Mesothelial cell of epicardium (in vitro differentiated cells): ENCODE measurements at regions not wholly inside any gene's neighbourhood (a gene's known extent, or its start where the extent isn't known, plus 50 kb on each side); places are given as distances from the start of the nearest gene placed in this dataset.

Experiments used
- DNase-seq, 2 experiments: peaks; one replicate each; pipeline ENCODE4 v3.0.0; 2021; ENCODE audit warnings: low spot score in 2 of 2; ENCODE audit not compliant: unreplicated experiment in 2 of 2
- H3K27ac Mint-ChIP-seq: 2 replicates; pipeline ENCODE4 v1.8.0; 2021; ENCODE audit warnings: mixed read lengths
- H3K27me3 Mint-ChIP-seq: 2 replicates; pipeline ENCODE4 v1.8.0; 2021; ENCODE audit warnings: low read depth, mixed read lengths
- H3K36me3 Mint-ChIP-seq: 2 replicates; pipeline ENCODE4 v1.8.0; 2021; ENCODE audit warnings: mixed read lengths
- H3K4me1 Mint-ChIP-seq: 2 replicates; pipeline ENCODE4 v1.8.0; 2021; ENCODE audit warnings: mixed read lengths
- H3K4me3 Mint-ChIP-seq: 2 replicates; pipeline ENCODE4 v1.8.0; 2021; ENCODE audit warnings: mild to moderate bottlenecking, moderate library complexity, mixed read lengths
- H3K9me3 Mint-ChIP-seq: 2 replicates; pipeline ENCODE4 v1.8.0; 2021; ENCODE audit warnings: mixed read lengths
- TF ChIP-seq, protein P1 (sequence below): fragments of 200-600 bp; sonication (generic); IDR thresholded peaks from one replicate; pipeline ENCODE4 v1.5.0; 2021; ENCODE audit warnings: antibody characterized with exemption; ENCODE audit not compliant: unreplicated experiment

DNA sequence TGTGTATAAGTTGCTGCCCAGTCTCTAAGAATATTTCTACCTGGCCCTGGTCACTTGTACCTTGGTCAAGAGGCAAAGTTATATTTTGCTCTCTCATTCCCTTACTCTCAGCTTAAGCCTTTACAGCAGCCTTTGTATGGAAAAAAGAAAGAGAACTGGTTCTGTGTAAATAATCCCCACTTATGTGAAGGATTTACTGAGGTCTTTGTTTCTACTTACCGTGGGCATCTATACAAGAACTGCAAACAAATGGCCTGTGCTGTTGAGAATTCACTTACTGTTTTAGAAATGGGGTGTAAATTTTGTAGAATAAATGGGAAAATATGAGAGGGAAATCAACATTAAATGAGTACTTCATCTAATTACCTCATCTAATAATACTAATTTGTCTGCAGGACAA is 267.4 kb downstream of the PCDH20 start:
- Mint-ChIP-seq H3K4me3 (no peak overlapping the region), H3K27ac (no peak overlapping the region), H3K4me1 (peaks cover 10% of the 10 kb centered on the region), H3K27me3 (no peaks in the 10 kb centered on the region), H3K36me3 (no peaks in the 10 kb centered on the region), H3K9me3 (peaks cover 3% of the 10 kb centered on the region)
- TF ChIP-seq, protein P1, sequence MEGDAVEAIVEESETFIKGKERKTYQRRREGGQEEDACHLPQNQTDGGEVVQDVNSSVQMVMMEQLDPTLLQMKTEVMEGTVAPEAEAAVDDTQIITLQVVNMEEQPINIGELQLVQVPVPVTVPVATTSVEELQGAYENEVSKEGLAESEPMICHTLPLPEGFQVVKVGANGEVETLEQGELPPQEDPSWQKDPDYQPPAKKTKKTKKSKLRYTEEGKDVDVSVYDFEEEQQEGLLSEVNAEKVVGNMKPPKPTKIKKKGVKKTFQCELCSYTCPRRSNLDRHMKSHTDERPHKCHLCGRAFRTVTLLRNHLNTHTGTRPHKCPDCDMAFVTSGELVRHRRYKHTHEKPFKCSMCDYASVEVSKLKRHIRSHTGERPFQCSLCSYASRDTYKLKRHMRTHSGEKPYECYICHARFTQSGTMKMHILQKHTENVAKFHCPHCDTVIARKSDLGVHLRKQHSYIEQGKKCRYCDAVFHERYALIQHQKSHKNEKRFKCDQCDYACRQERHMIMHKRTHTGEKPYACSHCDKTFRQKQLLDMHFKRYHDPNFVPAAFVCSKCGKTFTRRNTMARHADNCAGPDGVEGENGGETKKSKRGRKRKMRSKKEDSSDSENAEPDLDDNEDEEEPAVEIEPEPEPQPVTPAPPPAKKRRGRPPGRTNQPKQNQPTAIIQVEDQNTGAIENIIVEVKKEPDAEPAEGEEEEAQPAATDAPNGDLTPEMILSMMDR, result no peak
- no peak for DNase-seq

DNA sequence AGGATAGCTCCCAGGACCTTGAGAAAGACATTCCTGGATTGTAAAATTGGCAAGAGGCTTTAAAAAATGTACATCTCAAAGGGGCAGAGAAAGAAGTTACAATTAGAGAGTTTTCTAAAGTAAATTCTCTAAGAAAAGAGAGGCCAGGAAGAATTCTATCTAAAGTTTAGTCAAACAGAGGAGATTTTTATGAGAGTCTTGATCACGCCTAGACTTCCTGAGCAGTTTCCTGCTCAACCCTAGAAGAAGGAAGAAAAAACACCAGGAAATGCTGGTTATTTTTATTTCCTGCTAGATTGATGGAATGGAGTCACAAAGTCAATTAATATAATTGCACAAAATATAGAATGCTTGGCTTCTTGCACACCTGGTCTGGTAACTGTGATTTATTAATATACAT is 269.1 kb downstream of the PCDH20 start:
- no peak overlapping the region for H3K27ac Mint-ChIP-seq
- TF ChIP-seq, protein P1, result no peak
- H3K36me3 Mint-ChIP-seq, result no peaks in the 10 kb centered on the region
- DNase-seq, result no peak
- H3K9me3 Mint-ChIP-seq, result no peaks in the 10 kb centered on the region
- no peaks in the 10 kb centered on the region for H3K27me3 Mint-ChIP-seq
- peaks cover 10% of the 10 kb centered on the region for H3K4me1 Mint-ChIP-seq
- H3K4me3 Mint-ChIP-seq, result no peak overlapping the region

DNA sequence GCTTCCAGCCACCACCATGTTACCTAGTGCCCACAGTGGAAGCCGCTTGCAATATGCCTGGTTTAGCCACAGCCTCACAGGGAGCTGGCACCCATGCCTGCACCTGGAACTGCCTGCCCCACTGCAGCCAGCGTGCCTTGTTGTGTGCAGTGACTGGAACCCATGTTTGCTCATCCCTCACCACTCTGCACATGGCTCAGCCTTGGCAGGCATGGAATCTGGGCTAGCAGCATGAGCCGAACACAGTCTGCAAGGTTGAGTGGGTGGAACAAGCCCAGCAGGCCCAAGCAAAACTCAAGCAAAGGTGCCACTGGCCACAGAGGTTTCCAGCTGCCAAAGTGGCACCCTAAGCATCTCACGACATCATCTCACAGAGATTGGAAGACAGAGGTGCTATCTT is 269.5 kb downstream of the PCDH20 start:
- no peaks in the 10 kb centered on the region for H3K9me3 Mint-ChIP-seq
- H3K27me3 Mint-ChIP-seq, result no peaks in the 10 kb centered on the region
- no peak overlapping the region for H3K27ac Mint-ChIP-seq
- H3K4me1 Mint-ChIP-seq, result peaks cover 10% of the 10 kb centered on the region
- no peak overlapping the region for H3K4me3 Mint-ChIP-seq
- H3K36me3 Mint-ChIP-seq, result no peaks in the 10 kb centered on the region
- no peak for DNase-seq
- TF ChIP-seq, protein P1, result no peak

DNA sequence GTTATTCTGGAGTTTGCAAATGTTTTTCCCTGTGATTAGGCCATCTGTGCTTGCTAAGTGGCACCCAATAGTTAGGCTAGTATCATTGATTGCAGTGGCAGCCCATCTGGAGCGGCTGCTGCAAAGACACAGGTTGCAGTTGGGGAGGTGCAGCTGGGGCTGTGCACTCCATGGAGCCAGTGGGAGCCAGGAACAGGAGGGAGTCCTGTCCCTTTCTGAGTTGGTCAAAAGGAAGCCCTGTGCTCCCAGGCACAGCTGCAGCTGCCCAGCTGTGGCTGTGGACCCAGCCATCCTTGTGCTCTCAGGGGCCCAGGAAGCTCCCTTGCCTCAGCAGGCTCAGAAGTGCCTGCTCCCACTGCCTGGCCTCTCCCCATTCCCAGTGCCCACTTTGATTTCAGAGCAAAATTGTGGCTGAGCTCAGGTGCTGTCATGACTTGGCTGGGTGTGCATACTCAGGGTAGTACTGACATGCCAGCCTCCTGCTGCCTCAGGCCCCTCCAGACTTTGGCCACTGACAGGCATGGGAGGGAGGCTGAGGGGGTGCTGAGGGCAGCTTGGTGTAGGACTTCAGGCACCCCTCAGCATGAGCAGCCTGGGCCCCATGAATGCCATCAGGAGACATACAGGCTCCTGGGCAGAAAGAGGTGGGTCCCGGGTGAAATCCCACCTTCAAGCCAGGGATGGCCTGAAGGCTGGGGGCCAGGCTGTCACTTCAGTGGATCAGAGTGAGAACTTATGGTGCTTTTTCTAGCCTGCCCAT is 270.6 kb downstream of the PCDH20 start:
- DNase-seq, result no peak
- H3K36me3 Mint-ChIP-seq, result no peaks in the 10 kb centered on the region
- TF ChIP-seq, protein P1, result no peak
- H3K4me3 Mint-ChIP-seq, result no peak overlapping the region
- no peak overlapping the region for H3K27ac Mint-ChIP-seq
- H3K27me3 Mint-ChIP-seq, result no peaks in the 10 kb centered on the region
- peaks cover 10% of the 10 kb centered on the region for H3K4me1 Mint-ChIP-seq
- H3K9me3 Mint-ChIP-seq, result no peaks in the 10 kb centered on the region

DNA sequence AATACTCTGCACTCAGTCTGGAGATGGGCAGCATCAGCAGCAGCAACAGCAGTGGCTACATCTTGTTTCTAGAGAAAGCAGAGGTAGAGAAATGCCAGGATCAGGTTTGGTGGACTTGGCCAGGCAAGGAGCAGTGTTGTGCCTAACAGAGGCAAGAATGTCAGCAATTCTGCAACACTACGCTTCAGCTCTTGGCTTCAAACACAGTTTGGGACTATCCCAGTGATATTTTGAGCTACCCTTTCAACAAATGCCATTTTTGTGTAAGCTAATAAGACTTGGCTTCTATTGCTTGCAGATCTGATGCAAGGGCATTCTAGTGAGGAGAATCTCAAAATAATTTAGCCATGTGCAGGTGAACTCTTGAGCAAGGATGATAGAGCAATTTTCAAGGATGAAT is 271.3 kb downstream of the PCDH20 start:
- Mint-ChIP-seq H3K4me1 (peaks cover 9% of the 10 kb centered on the region), H3K27ac (no peak overlapping the region), H3K36me3 (no peaks in the 10 kb centered on the region), H3K4me3 (no peak overlapping the region), H3K9me3 (no peaks in the 10 kb centered on the region), H3K27me3 (no peaks in the 10 kb centered on the region)
- no peak for DNase-seq
- TF ChIP-seq, protein P1, result no peak

DNA sequence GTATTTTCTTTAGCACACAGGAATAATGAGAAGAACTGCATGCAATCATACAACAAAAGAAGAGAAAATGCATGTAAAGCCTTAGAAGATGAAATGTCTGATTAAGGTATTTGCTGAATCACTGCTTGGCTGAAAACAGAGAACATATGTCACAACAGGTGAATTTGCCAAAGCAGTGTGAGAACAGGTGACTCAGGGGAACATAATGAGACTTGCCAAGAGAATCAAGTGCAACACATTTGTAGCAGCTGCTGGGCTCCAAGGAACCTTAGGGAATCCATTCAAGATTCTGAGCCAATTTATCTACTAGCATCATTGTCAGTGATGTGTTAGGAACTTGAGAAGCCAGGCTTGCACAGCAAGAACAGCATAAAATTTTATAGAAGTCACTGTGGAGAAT is 273.1 kb downstream of the PCDH20 start:
- DNase-seq, result no peak
- Mint-ChIP-seq H3K36me3 (no peaks in the 10 kb centered on the region), H3K27ac (no peak overlapping the region), H3K27me3 (no peaks in the 10 kb centered on the region), H3K4me1 (no peaks in the 10 kb centered on the region), H3K4me3 (no peak overlapping the region), H3K9me3 (no peaks in the 10 kb centered on the region)
- TF ChIP-seq, protein P1, result no peak
